ENCODE measurements at regions not wholly inside any gene's neighbourhood (a gene's known extent, or its start where the extent isn't known, plus 50 kb on each side); places are given as distances from the start of the nearest gene placed in this dataset.

GRCh38 chr18:56511996-56512395, 126.4 kb downstream of the TXNL1 start (continued):
- TF ChIP-seq SP1 (IDR thresholded peaks at IDR 0.05; ENCODE audit: low read depth, low read length) (no peak), NFIC (IDR thresholded peaks at IDR 0.05; ENCODE audit: low read depth, low read length) (0 out of 2 replicates have a peak, but pooled peaks have one; percentile 18), ZSCAN29 (IDR thresholded peaks at IDR 0.05) (no peak), PKNOX1 (IDR thresholded peaks at IDR 0.05) (peak; percentile 62; the same call in 1 of the 2 replicates), FOS (IDR thresholded peaks at IDR 0.05; ENCODE audit: borderline replicate concordance, extremely low read depth, insufficient read length) (no peak), SUZ12 (IDR thresholded peaks at IDR 0.05; ENCODE audit: unreplicated experiment) (no peak), USF1 (IDR thresholded peaks at IDR 0.05; ENCODE audit: borderline replicate concordance, extremely low read length, insufficient read depth, low read depth, low read length) (no peak), STAT3 (IDR thresholded peaks at IDR 0.05; ENCODE audit: low read depth, low read length) (no peak), STAT1 (conservative IDR thresholded peaks at IDR 0.05) (no peak), KLF5 (IDR thresholded peaks at IDR 0.05; ENCODE audit: partially characterized antibody) (no peak), TBL1XR1 (IDR thresholded peaks at IDR 0.05; ENCODE audit: low read depth, low read length) (no peak), BACH1 (IDR thresholded peaks at IDR 0.05; ENCODE audit: borderline replicate concordance) (no peak), ELK1 (IDR thresholded peaks at IDR 0.05; ENCODE audit: low read depth, low read length) (no peak), NRF1 (conservative IDR thresholded peaks at IDR 0.05; ENCODE audit: low read depth, low read length) (no peak), RUNX3 (IDR thresholded peaks at IDR 0.05; ENCODE audit: low read length) (no peak), ZNF217 (IDR thresholded peaks at IDR 0.05) (no peak), SRF (IDR thresholded peaks at IDR 0.05; ENCODE audit: low read depth in 2 of 2, low read length in 2 of 2) (no peak), PML (IDR thresholded peaks at IDR 0.05; ENCODE audit: low read length) (no peak), NR2F1 (conservative IDR thresholded peaks at IDR 0.05) (peak; percentile 49; the same call in 1 of the 2 replicates), CHD2 (IDR thresholded peaks at IDR 0.05; ENCODE audit: borderline replicate concordance, low read depth, low read length) (no peak), JUND (IDR thresholded peaks at IDR 0.05; ENCODE audit: low read depth, low read length) (no peak), ATF7 (IDR thresholded peaks at IDR 0.05; ENCODE audit: low read depth) (peak; percentile 89), SUPT20H (IDR thresholded peaks at IDR 0.05; ENCODE audit: borderline replicate concordance, control insufficient read depth, low read depth, low read length) (no peak), HDAC6 (IDR thresholded peaks at IDR 0.05; ENCODE audit: unreplicated experiment) (no peak)
- TF ChIP-seq, protein P1, sequence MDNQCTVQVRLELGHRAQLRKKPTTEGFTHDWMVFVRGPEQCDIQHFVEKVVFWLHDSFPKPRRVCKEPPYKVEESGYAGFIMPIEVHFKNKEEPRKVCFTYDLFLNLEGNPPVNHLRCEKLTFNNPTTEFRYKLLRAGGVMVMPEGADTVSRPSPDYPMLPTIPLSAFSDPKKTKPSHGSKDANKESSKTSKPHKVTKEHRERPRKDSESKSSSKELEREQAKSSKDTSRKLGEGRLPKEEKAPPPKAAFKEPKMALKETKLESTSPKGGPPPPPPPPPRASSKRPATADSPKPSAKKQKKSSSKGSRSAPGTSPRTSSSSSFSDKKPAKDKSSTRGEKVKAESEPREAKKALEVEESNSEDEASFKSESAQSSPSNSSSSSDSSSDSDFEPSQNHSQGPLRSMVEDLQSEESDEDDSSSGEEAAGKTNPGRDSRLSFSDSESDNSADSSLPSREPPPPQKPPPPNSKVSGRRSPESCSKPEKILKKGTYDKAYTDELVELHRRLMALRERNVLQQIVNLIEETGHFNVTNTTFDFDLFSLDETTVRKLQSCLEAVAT (IDR thresholded peaks at IDR 0.05): no peak
- TF ChIP-seq, protein P2, sequence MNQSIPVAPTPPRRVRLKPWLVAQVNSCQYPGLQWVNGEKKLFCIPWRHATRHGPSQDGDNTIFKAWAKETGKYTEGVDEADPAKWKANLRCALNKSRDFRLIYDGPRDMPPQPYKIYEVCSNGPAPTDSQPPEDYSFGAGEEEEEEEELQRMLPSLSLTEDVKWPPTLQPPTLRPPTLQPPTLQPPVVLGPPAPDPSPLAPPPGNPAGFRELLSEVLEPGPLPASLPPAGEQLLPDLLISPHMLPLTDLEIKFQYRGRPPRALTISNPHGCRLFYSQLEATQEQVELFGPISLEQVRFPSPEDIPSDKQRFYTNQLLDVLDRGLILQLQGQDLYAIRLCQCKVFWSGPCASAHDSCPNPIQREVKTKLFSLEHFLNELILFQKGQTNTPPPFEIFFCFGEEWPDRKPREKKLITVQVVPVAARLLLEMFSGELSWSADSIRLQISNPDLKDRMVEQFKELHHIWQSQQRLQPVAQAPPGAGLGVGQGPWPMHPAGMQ (IDR thresholded peaks at IDR 0.05; ENCODE audit: borderline replicate concordance): no peak
